ENCODE measurements at regions not wholly inside any gene's neighbourhood (a gene's known extent, or its start where the extent isn't known, plus 50 kb on each side); places are given as distances from the start of the nearest gene placed in this dataset.
A peak's percentile ranks its signal among the peaks of the same experiment; 100 is the strongest.

DNA sequence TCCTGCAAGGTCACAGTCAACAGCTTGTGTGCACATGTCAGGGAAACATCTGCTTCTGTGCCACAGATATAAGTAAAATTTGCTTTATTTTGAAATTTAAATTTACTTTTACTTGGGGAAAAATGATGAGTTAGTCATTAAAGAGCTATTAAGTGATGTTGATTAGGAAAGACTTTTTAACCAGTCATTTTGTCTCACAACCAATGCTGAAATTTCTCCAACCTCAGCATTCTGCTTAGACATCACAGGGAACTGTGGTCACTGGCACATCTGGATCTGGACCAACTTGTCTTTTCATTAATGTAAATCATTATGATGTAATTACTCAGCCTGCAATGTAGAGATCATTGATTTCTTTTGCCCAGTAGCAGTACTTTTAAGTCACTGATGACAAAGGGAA lies 301.0 kb downstream of the TTLL7 start:
- TF ChIP-seq, protein P1, sequence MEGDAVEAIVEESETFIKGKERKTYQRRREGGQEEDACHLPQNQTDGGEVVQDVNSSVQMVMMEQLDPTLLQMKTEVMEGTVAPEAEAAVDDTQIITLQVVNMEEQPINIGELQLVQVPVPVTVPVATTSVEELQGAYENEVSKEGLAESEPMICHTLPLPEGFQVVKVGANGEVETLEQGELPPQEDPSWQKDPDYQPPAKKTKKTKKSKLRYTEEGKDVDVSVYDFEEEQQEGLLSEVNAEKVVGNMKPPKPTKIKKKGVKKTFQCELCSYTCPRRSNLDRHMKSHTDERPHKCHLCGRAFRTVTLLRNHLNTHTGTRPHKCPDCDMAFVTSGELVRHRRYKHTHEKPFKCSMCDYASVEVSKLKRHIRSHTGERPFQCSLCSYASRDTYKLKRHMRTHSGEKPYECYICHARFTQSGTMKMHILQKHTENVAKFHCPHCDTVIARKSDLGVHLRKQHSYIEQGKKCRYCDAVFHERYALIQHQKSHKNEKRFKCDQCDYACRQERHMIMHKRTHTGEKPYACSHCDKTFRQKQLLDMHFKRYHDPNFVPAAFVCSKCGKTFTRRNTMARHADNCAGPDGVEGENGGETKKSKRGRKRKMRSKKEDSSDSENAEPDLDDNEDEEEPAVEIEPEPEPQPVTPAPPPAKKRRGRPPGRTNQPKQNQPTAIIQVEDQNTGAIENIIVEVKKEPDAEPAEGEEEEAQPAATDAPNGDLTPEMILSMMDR (IDR thresholded peaks at IDR 0.05; ENCODE audit: borderline replicate concordance, extremely low read depth, insufficient read depth), result no peak
- no peaks in the 10 kb centered on the region for H3K9me3 ChIP-seq (ENCODE audit: control insufficient read depth in 2 of 3, insufficient read depth in 1 of 3, low read length in 3 of 3)
- no peak for FAIRE-seq
- intact Hi-C loops (cut with DNase I), result no loop called here
- no peaks in the 10 kb centered on the region for H3K27me3 ChIP-seq (ENCODE audit: control insufficient read depth, insufficient read depth, low read length)
- H3K9ac ChIP-seq (ENCODE audit: low read length in 3 of 3), result no peak overlapping the region
- H3K27ac ChIP-seq (ENCODE audit: low read depth in 2 of 2, low read length in 2 of 2), result no peak overlapping the region
- H3K4me1 ChIP-seq (ENCODE audit: control insufficient read depth in 2 of 3, insufficient read depth in 2 of 3, low read depth in 1 of 3, low read length in 3 of 3), result peaks cover 0 to 4% (median 0%) of the 10 kb centered on the region in 3 donors
- DNase-seq, result no peak
- H3K4me3 ChIP-seq (ENCODE audit: low read length in 3 of 3), result no peak overlapping the region
- no peaks in the 10 kb centered on the region for H3K36me3 ChIP-seq (ENCODE audit: control insufficient read depth in 2 of 3, insufficient read depth in 3 of 3, low read length in 3 of 3)

DNA sequence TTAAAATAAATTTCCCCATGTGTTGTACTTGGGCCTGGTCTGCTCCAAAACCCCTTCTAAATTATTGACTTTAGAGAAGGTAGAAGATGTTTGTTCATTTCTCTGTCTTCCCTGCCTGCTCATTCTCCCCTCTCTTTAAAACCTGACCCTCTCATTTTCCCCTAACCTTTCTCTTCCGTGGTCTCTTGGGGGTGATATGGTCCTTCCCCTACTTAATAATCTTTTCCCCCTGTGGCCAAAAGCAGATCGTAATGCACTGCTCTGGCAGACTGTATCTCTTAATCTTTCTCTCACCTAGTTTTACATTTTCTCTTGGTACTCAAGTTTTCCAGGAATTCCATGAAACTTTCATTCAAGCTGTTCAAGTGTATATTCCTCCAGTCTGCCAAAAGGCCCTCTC lies 301.7 kb downstream of the TTLL7 start:
- intact Hi-C loops (cut with DNase I), result no loop called here
- no peak overlapping the region for H3K4me3 ChIP-seq (ENCODE audit: low read length in 3 of 3)
- TF ChIP-seq, protein P1 (IDR thresholded peaks at IDR 0.05; ENCODE audit: borderline replicate concordance, extremely low read depth, insufficient read depth), result no peak
- no peaks in the 10 kb centered on the region for H3K9me3 ChIP-seq (ENCODE audit: control insufficient read depth in 2 of 3, insufficient read depth in 1 of 3, low read length in 3 of 3)
- DNase-seq (no peak), FAIRE-seq (no peak)
- H3K27ac ChIP-seq (ENCODE audit: low read depth in 2 of 2, low read length in 2 of 2), result no peak overlapping the region
- no peaks in the 10 kb centered on the region for H3K36me3 ChIP-seq (ENCODE audit: control insufficient read depth in 2 of 3, insufficient read depth in 3 of 3, low read length in 3 of 3)
- H3K4me1 ChIP-seq (ENCODE audit: control insufficient read depth in 2 of 3, insufficient read depth in 2 of 3, low read depth in 1 of 3, low read length in 3 of 3), result peaks cover 0 to 4% (median 0%) of the 10 kb centered on the region in 3 donors
- no peak overlapping the region for H3K9ac ChIP-seq (ENCODE audit: low read length in 3 of 3)
- no peaks in the 10 kb centered on the region for H3K27me3 ChIP-seq (ENCODE audit: control insufficient read depth, insufficient read depth, low read length)

DNA sequence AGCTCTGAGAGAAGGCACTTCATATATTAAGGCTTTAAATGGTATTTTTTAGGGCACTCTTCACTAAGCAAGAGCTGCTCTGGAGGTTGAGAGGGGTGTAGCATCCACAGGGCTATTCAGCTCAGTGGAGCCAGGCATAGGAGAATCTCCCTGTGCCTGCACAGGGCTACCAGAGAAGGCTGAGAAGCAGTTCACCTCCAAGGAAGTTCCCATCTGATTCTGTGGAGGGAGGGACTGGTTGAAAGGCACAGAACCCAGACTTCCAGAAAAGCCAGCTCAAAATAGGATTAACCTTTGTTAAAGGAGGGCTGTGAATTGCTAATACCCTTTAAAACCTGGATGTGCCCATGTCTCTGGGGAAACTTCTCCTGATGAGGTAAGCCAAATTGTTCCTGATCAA lies 304.5 kb downstream of the TTLL7 start:
- Histone ChIP-seq H3K9ac (ENCODE audit: low read length in 3 of 3) (no peak overlapping the region), H3K27me3 (ENCODE audit: control insufficient read depth, insufficient read depth, low read length) (no peaks in the 10 kb centered on the region), H3K4me1 (ENCODE audit: control insufficient read depth in 2 of 3, insufficient read depth in 2 of 3, low read depth in 1 of 3, low read length in 3 of 3) (peaks cover 0 to 4% (median 0%) of the 10 kb centered on the region in 3 donors), H3K27ac (ENCODE audit: low read depth in 2 of 2, low read length in 2 of 2) (no peak overlapping the region), H3K4me3 (ENCODE audit: low read length in 3 of 3) (no peak overlapping the region), H3K9me3 (ENCODE audit: control insufficient read depth in 2 of 3, insufficient read depth in 1 of 3, low read length in 3 of 3) (no peaks in the 10 kb centered on the region), H3K36me3 (ENCODE audit: control insufficient read depth in 2 of 3, insufficient read depth in 3 of 3, low read length in 3 of 3) (no peaks in the 10 kb centered on the region)
- intact Hi-C loops (cut with DNase I), result no loop called here
- FAIRE-seq (no peak), DNase-seq (peak in 1 of 5 donors; percentile 10)
- TF ChIP-seq, protein P1 (IDR thresholded peaks at IDR 0.05; ENCODE audit: borderline replicate concordance, extremely low read depth, insufficient read depth), result no peak
